ENCODE measurements at regions not wholly inside any gene's neighbourhood (a gene's known extent, or its start where the extent isn't known, plus 50 kb on each side); places are given as distances from the start of the nearest gene placed in this dataset.

- Mint-ChIP-seq H3K27me3 (ENCODE audit: insufficient read depth) (peaks cover 12% of the 10 kb centered on the region), H3K4me3 (no peak overlapping the region), H3K4me1 (ENCODE audit: low read depth) (peaks cover 8% of the 10 kb centered on the region), H3K27ac (no peak overlapping the region), H3K9me3 (no peaks in the 10 kb centered on the region), H3K36me3 (ENCODE audit: low read depth) (no peaks in the 10 kb centered on the region)
- TF ChIP-seq, protein P1, sequence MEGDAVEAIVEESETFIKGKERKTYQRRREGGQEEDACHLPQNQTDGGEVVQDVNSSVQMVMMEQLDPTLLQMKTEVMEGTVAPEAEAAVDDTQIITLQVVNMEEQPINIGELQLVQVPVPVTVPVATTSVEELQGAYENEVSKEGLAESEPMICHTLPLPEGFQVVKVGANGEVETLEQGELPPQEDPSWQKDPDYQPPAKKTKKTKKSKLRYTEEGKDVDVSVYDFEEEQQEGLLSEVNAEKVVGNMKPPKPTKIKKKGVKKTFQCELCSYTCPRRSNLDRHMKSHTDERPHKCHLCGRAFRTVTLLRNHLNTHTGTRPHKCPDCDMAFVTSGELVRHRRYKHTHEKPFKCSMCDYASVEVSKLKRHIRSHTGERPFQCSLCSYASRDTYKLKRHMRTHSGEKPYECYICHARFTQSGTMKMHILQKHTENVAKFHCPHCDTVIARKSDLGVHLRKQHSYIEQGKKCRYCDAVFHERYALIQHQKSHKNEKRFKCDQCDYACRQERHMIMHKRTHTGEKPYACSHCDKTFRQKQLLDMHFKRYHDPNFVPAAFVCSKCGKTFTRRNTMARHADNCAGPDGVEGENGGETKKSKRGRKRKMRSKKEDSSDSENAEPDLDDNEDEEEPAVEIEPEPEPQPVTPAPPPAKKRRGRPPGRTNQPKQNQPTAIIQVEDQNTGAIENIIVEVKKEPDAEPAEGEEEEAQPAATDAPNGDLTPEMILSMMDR (IDR thresholded peaks at IDR 0.05), result no peak
- no peak for DNase-seq
Measured at GRCh38 chr1:19591482-19592091, 52.5 kb upstream of the NBL1 start.

DNA sequence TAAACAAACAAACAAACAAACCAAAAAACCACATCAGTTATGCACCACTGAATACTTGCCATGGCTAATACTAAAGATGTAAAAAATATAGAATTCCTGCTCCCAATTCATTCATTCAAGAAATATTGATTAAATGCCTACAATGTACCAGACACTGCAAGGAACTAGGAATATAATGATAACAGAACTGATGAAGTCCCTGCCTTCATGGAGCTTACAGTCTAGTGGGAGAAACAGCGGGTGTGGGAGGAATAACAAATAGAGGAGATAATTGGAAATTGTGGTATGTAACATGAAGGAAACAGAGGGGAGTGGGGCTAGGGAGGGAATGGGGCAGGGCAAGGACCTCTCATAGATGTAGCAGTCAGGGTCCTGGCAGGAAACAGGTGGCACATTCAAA lies 58.6 kb upstream of the NBL1 start:
- no peak for DNase-seq
- TF ChIP-seq, protein P1 (IDR thresholded peaks at IDR 0.05), result no peak
- no peaks in the 10 kb centered on the region for H3K9me3 Mint-ChIP-seq
- no peaks in the 10 kb centered on the region for H3K36me3 Mint-ChIP-seq (ENCODE audit: low read depth)
- H3K27ac Mint-ChIP-seq, result no peak overlapping the region
- H3K4me1 Mint-ChIP-seq (ENCODE audit: low read depth), result no peaks in the 10 kb centered on the region
- H3K27me3 Mint-ChIP-seq (ENCODE audit: insufficient read depth), result peaks cover 11% of the 10 kb centered on the region
- no peak overlapping the region for H3K4me3 Mint-ChIP-seq

GRCh38 chr1:19582318-19582717 lies 61.8 kb upstream of the NBL1 start:
- Mint-ChIP-seq H3K36me3 (ENCODE audit: low read depth) (no peaks in the 10 kb centered on the region), H3K27me3 (ENCODE audit: insufficient read depth) (peaks cover 9% of the 10 kb centered on the region), H3K27ac (no peak overlapping the region), H3K4me1 (ENCODE audit: low read depth) (0 out of 2 replicates have a peak, but pooled peaks cover 5% of the 10 kb centered on the region), H3K4me3 (no peak overlapping the region), H3K9me3 (no peaks in the 10 kb centered on the region)
- TF ChIP-seq, protein P1 (IDR thresholded peaks at IDR 0.05), result peak; percentile 79
- no peak for DNase-seq

DNA sequence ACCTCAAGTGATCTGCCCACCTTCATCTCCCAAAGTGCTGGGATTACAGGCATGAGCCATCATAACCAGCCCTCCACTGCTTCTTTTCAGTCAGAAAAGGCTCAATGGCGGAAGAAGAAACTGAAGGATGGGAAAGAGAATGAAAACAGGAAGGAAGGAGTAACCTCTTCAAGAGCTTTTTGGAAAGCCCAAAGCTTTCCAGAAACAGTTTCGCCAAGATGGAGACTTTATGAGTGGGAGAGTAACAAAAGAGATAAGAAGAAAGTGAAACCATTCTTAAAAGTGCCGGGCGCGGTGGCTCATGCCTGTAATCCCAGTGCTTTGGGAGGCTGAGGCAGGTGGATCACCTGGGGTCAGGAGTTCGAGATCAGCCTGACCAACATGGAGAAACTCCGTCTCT lies 62.7 kb upstream of the NBL1 start:
- TF ChIP-seq, protein P1 (IDR thresholded peaks at IDR 0.05), result no peak
- Mint-ChIP-seq H3K27ac (no peak overlapping the region), H3K9me3 (no peaks in the 10 kb centered on the region), H3K4me1 (ENCODE audit: low read depth) (peaks cover 11% of the 10 kb centered on the region), H3K36me3 (ENCODE audit: low read depth) (no peaks in the 10 kb centered on the region), H3K4me3 (no peak overlapping the region), H3K27me3 (ENCODE audit: insufficient read depth) (peaks cover 10% of the 10 kb centered on the region)
- no peak for DNase-seq

GRCh38 chr1:19577561-19577960 lies 66.5 kb upstream of the NBL1 start:
- Mint-ChIP-seq H3K27me3 (ENCODE audit: insufficient read depth) (peaks cover 15% of the 10 kb centered on the region), H3K27ac (no peak overlapping the region), H3K4me1 (ENCODE audit: low read depth) (peaks cover 11% of the 10 kb centered on the region), H3K4me3 (no peak overlapping the region), H3K36me3 (ENCODE audit: low read depth) (no peaks in the 10 kb centered on the region; the same call in 1 of the 2 replicates), H3K9me3 (no peaks in the 10 kb centered on the region; the same call in 1 of the 2 replicates)
- no peak for DNase-seq
- TF ChIP-seq, protein P1 (IDR thresholded peaks at IDR 0.05), result no peak

All from HFFc6 (cell line).